NT2/D1 (cell line): ENCODE measurements at regions not wholly inside any gene's neighbourhood (a gene's known extent, or its start where the extent isn't known, plus 50 kb on each side); places are given as distances from the start of the nearest gene placed in this dataset.

Experiments
- SUZ12 ChIP-seq: IDR thresholded peaks from 2 replicates; pipeline ENCODE4 v1.6.1; 2011; ENCODE audit not compliant: insufficient read length, insufficient read depth; ENCODE audit errors: extremely low read depth
- YY1 ChIP-seq: IDR thresholded peaks from 2 replicates; pipeline ENCODE4 v1.6.1; 2011; ENCODE audit not compliant: insufficient read length, insufficient read depth

DNA sequence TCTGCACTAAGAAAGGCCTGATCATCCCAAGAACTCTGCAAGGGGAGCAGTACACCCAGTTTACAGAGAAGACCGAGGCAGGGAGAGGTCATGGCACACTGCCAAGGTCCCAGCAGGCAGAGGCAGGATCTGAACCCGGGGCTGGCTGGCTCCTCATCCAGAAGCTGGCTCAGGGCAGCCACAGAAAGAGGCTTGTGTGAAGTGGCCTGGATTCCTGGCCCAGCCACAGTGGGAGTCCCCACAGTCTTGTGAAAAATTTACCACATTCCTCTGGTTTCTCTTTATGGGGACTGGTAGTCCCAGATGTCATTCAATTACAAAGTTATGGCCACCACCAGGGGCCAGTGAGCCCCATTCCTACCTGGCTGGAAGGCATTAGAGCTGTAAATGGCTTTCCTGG lies 440.5 kb downstream of the MIAT start:
- TF ChIP-seq SUZ12 (no peak), YY1 (no peak)
